PC-3 (cell line): ENCODE measurements at regions not wholly inside any gene's neighbourhood (a gene's known extent, or its start where the extent isn't known, plus 50 kb on each side); places are given as distances from the start of the nearest gene placed in this dataset.

Experiments used
- EZH2phosphoT487 ChIP-seq: fragments of 300-600 bp; sonication (generic); IDR thresholded peaks from 2 replicates; pipeline ENCODE4 v1.6.1; 2018; ENCODE audit warnings: mild to moderate bottlenecking, antibody characterized with exemption, low read length, borderline replicate concordance
- TF ChIP-seq, protein P1 (sequence below): fragments of 300-600 bp; sonication (generic); conservative IDR thresholded peaks from 2 replicates; pipeline ENCODE4 v1.5.1; 2017; ENCODE audit warnings: antibody characterized with exemption, low read depth, mild to moderate bottlenecking, low read length

DNA sequence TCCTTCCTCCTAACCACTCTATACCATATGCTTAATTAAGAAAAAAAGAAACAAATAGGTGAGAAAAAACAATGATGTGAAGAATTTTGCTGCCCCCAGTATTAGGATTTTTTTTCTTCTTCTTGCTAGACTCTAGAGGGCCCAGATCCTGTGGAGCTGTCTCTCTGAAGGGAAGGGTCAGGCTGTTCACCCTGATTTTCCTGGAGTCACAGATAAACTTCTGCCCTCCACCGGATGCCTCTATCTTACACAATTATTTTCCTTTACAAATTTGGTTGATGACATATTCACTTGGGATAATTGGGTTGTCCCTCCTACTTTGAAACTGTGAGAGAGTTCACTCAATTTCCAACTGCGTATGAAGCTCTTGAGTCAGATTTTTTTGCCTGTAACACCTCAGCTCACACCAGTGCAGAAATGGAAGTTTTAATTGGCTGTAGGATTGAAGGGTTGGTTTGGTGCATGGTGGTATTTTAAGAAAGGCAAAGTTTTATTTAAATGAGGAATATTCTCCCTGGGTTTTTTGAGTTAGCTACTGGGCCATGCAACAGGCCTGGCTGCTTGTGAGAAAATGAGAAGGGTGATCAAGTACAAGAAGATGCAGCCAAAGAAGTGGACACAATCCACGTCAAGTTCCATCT is 73.7 kb upstream of the ESR1 start:
- TF ChIP-seq, protein P1, sequence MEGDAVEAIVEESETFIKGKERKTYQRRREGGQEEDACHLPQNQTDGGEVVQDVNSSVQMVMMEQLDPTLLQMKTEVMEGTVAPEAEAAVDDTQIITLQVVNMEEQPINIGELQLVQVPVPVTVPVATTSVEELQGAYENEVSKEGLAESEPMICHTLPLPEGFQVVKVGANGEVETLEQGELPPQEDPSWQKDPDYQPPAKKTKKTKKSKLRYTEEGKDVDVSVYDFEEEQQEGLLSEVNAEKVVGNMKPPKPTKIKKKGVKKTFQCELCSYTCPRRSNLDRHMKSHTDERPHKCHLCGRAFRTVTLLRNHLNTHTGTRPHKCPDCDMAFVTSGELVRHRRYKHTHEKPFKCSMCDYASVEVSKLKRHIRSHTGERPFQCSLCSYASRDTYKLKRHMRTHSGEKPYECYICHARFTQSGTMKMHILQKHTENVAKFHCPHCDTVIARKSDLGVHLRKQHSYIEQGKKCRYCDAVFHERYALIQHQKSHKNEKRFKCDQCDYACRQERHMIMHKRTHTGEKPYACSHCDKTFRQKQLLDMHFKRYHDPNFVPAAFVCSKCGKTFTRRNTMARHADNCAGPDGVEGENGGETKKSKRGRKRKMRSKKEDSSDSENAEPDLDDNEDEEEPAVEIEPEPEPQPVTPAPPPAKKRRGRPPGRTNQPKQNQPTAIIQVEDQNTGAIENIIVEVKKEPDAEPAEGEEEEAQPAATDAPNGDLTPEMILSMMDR = no peak
- no peak for TF ChIP-seq EZH2phosphoT487
